ENCODE measurements at regions not wholly inside any gene's neighbourhood (a gene's known extent, or its start where the extent isn't known, plus 50 kb on each side); places are given as distances from the start of the nearest gene placed in this dataset.

DNA sequence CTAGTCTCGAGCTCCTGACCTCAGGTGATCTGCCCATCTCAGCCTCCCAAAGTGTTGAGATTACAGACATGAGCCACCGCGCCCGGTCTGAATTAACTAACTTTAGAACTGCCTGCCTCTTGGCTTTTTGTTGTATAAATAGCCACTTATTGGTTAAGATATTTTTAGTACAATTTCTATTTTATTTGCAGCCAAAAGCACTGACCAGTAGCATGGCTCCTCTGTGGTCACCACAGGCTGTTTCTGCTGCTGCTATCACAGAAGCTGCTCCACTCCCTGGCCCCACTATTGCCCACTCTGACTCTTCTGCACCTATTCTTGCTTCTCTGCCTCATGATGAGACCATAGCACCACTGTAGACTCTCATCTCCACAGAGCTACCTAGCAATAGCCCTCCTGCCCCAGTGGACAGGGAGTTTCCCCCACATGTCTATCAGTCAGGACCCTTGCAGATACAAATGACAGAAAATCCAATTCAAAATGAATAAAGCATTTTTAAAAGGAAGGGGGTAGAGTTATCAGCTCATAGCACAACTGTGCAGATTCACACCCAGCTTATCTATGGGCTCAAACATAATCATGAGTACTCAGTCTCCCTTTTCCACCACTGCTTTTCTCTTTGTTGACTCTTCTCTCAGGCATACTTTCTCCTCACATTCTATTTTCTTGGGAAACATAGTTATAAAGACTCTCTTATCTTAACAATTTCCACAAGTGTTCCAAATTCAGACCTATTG, 151.8 kb upstream of the EPB41L4A start:
- H3K36me3 ChIP-seq, result no peaks in the 10 kb centered on the region
- peaks cover 0 to 2% (median 0%) of the 10 kb centered on the region in 4 donors for H3K4me1 ChIP-seq
- intact Hi-C loops (cut with DNase I), result no loop called here
- DNase-seq (ENCODE audit: extremely low spot score), result no peak
- WGBS, result 90% methylated on average over 4 of the region's 4 CpGs
- H3K27ac ChIP-seq (replicated peaks in 1 of 4), result no peak overlapping the region
- no peak overlapping the region for H3K4me3 ChIP-seq
- no peaks in the 10 kb centered on the region for H3K27me3 ChIP-seq
- H3K9me3 ChIP-seq, result no peaks in the 10 kb centered on the region
- TF ChIP-seq EP300 (IDR thresholded peaks at IDR 0.05) (no peak), POLR2A (IDR thresholded peaks at IDR 0.05; ENCODE audit: low read depth) (no peak), POLR2AphosphoS5 (IDR thresholded peaks at IDR 0.05) (no peak)
- TF ChIP-seq, protein P1, sequence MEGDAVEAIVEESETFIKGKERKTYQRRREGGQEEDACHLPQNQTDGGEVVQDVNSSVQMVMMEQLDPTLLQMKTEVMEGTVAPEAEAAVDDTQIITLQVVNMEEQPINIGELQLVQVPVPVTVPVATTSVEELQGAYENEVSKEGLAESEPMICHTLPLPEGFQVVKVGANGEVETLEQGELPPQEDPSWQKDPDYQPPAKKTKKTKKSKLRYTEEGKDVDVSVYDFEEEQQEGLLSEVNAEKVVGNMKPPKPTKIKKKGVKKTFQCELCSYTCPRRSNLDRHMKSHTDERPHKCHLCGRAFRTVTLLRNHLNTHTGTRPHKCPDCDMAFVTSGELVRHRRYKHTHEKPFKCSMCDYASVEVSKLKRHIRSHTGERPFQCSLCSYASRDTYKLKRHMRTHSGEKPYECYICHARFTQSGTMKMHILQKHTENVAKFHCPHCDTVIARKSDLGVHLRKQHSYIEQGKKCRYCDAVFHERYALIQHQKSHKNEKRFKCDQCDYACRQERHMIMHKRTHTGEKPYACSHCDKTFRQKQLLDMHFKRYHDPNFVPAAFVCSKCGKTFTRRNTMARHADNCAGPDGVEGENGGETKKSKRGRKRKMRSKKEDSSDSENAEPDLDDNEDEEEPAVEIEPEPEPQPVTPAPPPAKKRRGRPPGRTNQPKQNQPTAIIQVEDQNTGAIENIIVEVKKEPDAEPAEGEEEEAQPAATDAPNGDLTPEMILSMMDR (IDR thresholded peaks at IDR 0.05), result no peak

DNA sequence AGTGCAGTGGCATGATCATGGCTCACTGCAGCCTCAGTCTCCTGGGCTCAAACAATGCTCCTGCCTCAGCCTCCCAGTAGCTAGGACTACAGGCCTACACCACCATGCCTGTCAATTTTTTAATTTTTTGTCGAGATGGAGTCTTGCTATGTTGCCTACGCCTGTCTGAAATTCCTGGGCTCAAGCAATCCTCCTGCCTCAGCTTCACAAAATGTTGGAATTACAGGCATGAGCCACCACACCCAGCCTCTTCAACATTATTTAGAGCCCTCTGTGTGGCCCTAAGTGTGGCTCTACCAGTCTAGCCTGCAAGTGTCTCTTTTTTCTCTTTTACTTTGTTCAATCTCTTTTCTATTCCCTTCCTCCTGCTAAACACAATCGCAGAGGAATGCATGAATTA, 154.4 kb upstream of the EPB41L4A start:
- Histone ChIP-seq H3K27me3 (no peaks in the 10 kb centered on the region), H3K9me3 (no peaks in the 10 kb centered on the region), H3K36me3 (no peaks in the 10 kb centered on the region), H3K4me3 (no peak overlapping the region), H3K4me1 (peaks cover 0 to 14% (median 10%) of the 10 kb centered on the region in 4 donors), H3K27ac (replicated peaks in 1 of 4) (no peak overlapping the region)
- TF ChIP-seq EP300 (IDR thresholded peaks at IDR 0.05), result no peak
- TF ChIP-seq, protein P1 (IDR thresholded peaks at IDR 0.05), result no peak
- WGBS, result 92% methylated on average over 3 of the region's 3 CpGs
- intact Hi-C loops (cut with DNase I), result no loop called here
- DNase-seq (ENCODE audit: extremely low spot score), result no peak

DNA sequence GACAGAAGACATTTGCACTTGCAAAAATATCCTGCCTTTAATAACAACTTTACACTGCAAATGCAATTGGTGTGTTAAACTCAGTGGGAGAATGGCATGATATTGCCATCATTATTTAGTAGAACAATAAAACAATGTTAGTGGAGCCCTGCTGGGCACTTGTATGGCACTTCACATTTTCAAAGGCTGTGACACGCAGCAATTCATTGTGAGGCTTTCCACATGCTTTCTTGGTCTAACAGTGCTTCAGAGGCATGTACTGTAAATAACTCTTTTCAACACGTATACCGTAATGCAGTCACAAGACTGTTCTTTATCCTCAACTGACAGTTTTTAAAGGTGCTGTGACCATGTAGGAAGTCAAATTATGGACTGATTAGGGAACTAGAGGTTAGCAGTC, 155.5 kb upstream of the EPB41L4A start:
- intact Hi-C loops (cut with DNase I), result no loop called here
- no peak overlapping the region for H3K4me3 ChIP-seq

DNA sequence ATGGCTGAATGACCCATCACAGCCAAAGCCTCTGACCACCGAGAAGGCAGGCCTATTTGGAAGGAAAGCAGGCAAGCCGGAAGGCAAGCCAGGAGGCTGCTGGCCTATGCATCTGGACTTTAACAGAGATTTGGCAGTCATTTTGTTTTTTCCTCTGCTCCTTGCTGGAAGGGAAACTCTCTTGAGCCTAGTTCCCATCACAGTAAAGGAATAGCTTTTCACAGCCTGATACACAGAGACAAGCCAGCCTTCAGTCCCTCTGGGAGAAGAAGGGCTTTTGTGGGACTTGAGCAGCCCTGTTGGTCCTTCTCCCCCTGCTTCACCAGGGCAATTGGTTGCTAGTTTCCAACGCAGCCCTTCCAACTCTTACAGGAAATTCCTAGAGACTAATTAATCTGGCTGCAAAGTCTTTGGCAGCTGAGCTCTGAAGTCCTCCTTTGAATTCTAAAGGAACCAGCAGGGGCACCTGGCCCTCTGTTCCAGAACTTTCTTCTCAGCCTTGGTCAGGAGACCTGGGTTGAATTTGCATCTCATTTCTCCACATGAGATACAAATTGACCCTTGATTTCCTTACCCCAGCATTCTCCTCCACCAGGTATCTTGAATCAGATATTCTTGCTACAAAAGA, 157.3 kb upstream of the EPB41L4A start:
- TF ChIP-seq POLR2A (IDR thresholded peaks at IDR 0.05; ENCODE audit: low read depth) (no peak), EP300 (IDR thresholded peaks at IDR 0.05) (no peak), POLR2AphosphoS5 (IDR thresholded peaks at IDR 0.05) (no peak)
- TF ChIP-seq, protein P1 (IDR thresholded peaks at IDR 0.05), result no peak
- Histone ChIP-seq H3K36me3 (no peaks in the 10 kb centered on the region), H3K4me3 (no peak overlapping the region), H3K27me3 (no peaks in the 10 kb centered on the region), H3K4me1 (peaks cover 0 to 14% (median 10%) of the 10 kb centered on the region in 4 donors), H3K9me3 (no peaks in the 10 kb centered on the region), H3K27ac (replicated peaks in 1 of 4) (peak overlapping the region in 3 of 4 donors; percentile 14 to 44 (median 21))
- DNase-seq (ENCODE audit: extremely low spot score), result no peak
- WGBS, result 42% methylated on average over 3 of the region's 3 CpGs
- intact Hi-C loops (cut with DNase I), result no loop called here

More for the DNA sequence above, 155.5 kb upstream of the EPB41L4A start:
- Histone ChIP-seq H3K4me1 (peaks cover 0 to 14% (median 10%) of the 10 kb centered on the region in 4 donors), H3K9me3 (no peaks in the 10 kb centered on the region), H3K27me3 (no peaks in the 10 kb centered on the region), H3K36me3 (no peaks in the 10 kb centered on the region), H3K27ac (replicated peaks in 1 of 4) (no peak overlapping the region)
- 71% methylated on average over 3 of the region's 3 CpGs for WGBS
- DNase-seq (ENCODE audit: extremely low spot score), result no peak
- TF ChIP-seq POLR2AphosphoS5 (IDR thresholded peaks at IDR 0.05) (no peak), POLR2A (IDR thresholded peaks at IDR 0.05; ENCODE audit: low read depth) (no peak), EP300 (IDR thresholded peaks at IDR 0.05) (no peak)
- TF ChIP-seq, protein P1 (IDR thresholded peaks at IDR 0.05), result no peak
